NOMO-1 treated with DMSO at 0.1 percent for 48 hours (cell line): ENCODE measurements at regions not wholly inside any gene's neighbourhood (a gene's known extent, or its start where the extent isn't known, plus 50 kb on each side); places are given as distances from the start of the nearest gene placed in this dataset.
"Not testable (repeated sequence)": the region's sequence is repeated elsewhere in the genome, so short reads cannot be mapped to it uniquely, and the experiment has no call there.

ENCODE experiments used
- DNase-seq: peaks from one replicate; lab custom pipeline; 2025; ENCODE audit not compliant: unreplicated experiment; lab: John Stamatoyannopoulos, UW

GRCh38 chr7:4319280-4319679, 362.8 kb upstream of the FOXK1 start:
- no peak for DNase-seq

- peak; percentile 83 for DNase-seq
Observed at GRCh38 chr7:4325732-4326131, 356.4 kb upstream of the FOXK1 start.

- DNase-seq: no peak
Observed at GRCh38 chr7:4331711-4332110, 350.4 kb upstream of the FOXK1 start.

- DNase-seq: no peak
Observed at GRCh38 chr7:4338556-4338955, 343.5 kb upstream of the FOXK1 start.

- DNase-seq: peak; percentile 21
Observed at GRCh38 chr7:4343272-4344247, 338.5 kb upstream of the FOXK1 start.

- no peak for DNase-seq
Observed at GRCh38 chr7:4345004-4345403, 337.1 kb upstream of the FOXK1 start.

- no peak for DNase-seq
Observed at GRCh38 chr7:4352069-4352468, 330.0 kb upstream of the FOXK1 start.

GRCh38 chr7:4361774-4362173, 320.3 kb upstream of the FOXK1 start:
- no peak for DNase-seq

- no peak for DNase-seq
Observed at GRCh38 chr7:4383584-4383983, 298.5 kb upstream of the FOXK1 start.

GRCh38 chr7:4386190-4386589, 295.9 kb upstream of the FOXK1 start:
- no peak for DNase-seq

GRCh38 chr7:4391103-4391502, 291.0 kb upstream of the FOXK1 start:
- DNase-seq: not testable (repeated sequence)

- DNase-seq: no peak
Observed at GRCh38 chr7:4394736-4395135, 287.4 kb upstream of the FOXK1 start.

GRCh38 chr7:4399121-4399520, 283.0 kb upstream of the FOXK1 start:
- DNase-seq: no peak

GRCh38 chr7:4399596-4399995, 282.5 kb upstream of the FOXK1 start:
- no peak for DNase-seq

- DNase-seq: no peak
Observed at GRCh38 chr7:4406288-4407058, 275.6 kb upstream of the FOXK1 start.

GRCh38 chr7:4409946-4410345, 272.1 kb upstream of the FOXK1 start:
- DNase-seq: no peak

- DNase-seq: peak; percentile 22
Observed at GRCh38 chr7:4416396-4417056, 265.6 kb upstream of the FOXK1 start.

GRCh38 chr7:4428526-4428925, 253.6 kb upstream of the FOXK1 start:
- no peak for DNase-seq

GRCh38 chr7:4430227-4430626, 251.9 kb upstream of the FOXK1 start:
- no peak for DNase-seq

- DNase-seq: no peak
Observed at GRCh38 chr7:4434306-4434705, 247.8 kb upstream of the FOXK1 start.

- DNase-seq: no peak
Observed at GRCh38 chr7:4436361-4436895, 245.7 kb upstream of the FOXK1 start.
